Activated CD8-positive, alpha-beta memory T cell treated with anti-CD3 and anti-CD28 coated beads, Interleukin-2, amount 50 U/mL, for 48 hours (primary cell): ENCODE measurements at regions not wholly inside any gene's neighbourhood (a gene's known extent, or its start where the extent isn't known, plus 50 kb on each side); places are given as distances from the start of the nearest gene placed in this dataset.

Experiments used
- DNase-seq: peaks from one replicate; pipeline ENCODE4 v3.0.0-alpha.2; 2020

GRCh38 chr15:79184465-79184892 lies 93.9 kb upstream of the RASGRF1 start:
- peak; percentile 87 for DNase-seq

- DNase-seq: no peak
These were observed 89.7 kb upstream of the RASGRF1 start for GRCh38 chr15:79180318-79180717.

- DNase-seq: no peak
These were observed 89.0 kb upstream of the RASGRF1 start for GRCh38 chr15:79179597-79179996.

GRCh38 chr15:79179108-79179561 lies 88.6 kb upstream of the RASGRF1 start:
- no peak for DNase-seq

- DNase-seq: no peak
These were observed 88.0 kb upstream of the RASGRF1 start for GRCh38 chr15:79178594-79178993.

GRCh38 chr15:79176151-79176550 lies 85.6 kb upstream of the RASGRF1 start:
- peak; percentile 23 for DNase-seq

GRCh38 chr15:79172801-79173460 lies 82.4 kb upstream of the RASGRF1 start:
- peak; percentile 30 for DNase-seq

GRCh38 chr15:79172032-79172481 lies 81.5 kb upstream of the RASGRF1 start:
- peak; percentile 36 for DNase-seq

- peak; percentile 22 for DNase-seq
These were observed 80.9 kb upstream of the RASGRF1 start for GRCh38 chr15:79171320-79172031.

- DNase-seq: peak; percentile 20
These were observed 79.7 kb upstream of the RASGRF1 start for GRCh38 chr15:79170256-79170664.

- DNase-seq: no peak
These were observed 79.0 kb upstream of the RASGRF1 start for GRCh38 chr15:79169526-79170133.

- DNase-seq: no peak
These were observed 78.4 kb upstream of the RASGRF1 start for GRCh38 chr15:79168922-79169456.

- DNase-seq: no peak
These were observed 77.2 kb upstream of the RASGRF1 start for GRCh38 chr15:79167776-79168175.

GRCh38 chr15:79166311-79166955 lies 75.9 kb upstream of the RASGRF1 start:
- no peak for DNase-seq

GRCh38 chr15:79164465-79164864 lies 73.9 kb upstream of the RASGRF1 start:
- DNase-seq: no peak

GRCh38 chr15:79164043-79164442 lies 73.5 kb upstream of the RASGRF1 start:
- DNase-seq: no peak

GRCh38 chr15:79163395-79163794 lies 72.8 kb upstream of the RASGRF1 start:
- no peak for DNase-seq

GRCh38 chr15:79161837-79162508 lies 71.4 kb upstream of the RASGRF1 start:
- DNase-seq: no peak

GRCh38 chr15:79160211-79160610 lies 69.6 kb upstream of the RASGRF1 start:
- no peak for DNase-seq

- no peak for DNase-seq
These were observed 67.3 kb upstream of the RASGRF1 start for GRCh38 chr15:79157631-79158592.

GRCh38 chr15:79156704-79157375 lies 66.3 kb upstream of the RASGRF1 start:
- DNase-seq: no peak
